SK-N-SH (cell line): ENCODE measurements at regions not wholly inside any gene's neighbourhood (a gene's known extent, or its start where the extent isn't known, plus 50 kb on each side); places are given as distances from the start of the nearest gene placed in this dataset.

Source experiments
- CTCF ChIA-PET: fragments of 300-600, 350-600 bp; formaldehyde crosslinking; extraction: SDS; loops from one replicate; lab custom pipeline; 2021; lab: Yijun Ruan, JAX
- POLR2A ChIA-PET: fragments of 350-600 bp; sonication (Branson Sonifier 250); formaldehyde crosslinking; extraction: SDS; loops from one replicate; lab custom pipeline; 2020; ENCODE audit warnings: antibody characterized with exemption, inconsistent platforms; lab: Yijun Ruan, JAX
- DNase-seq: peaks from one replicate; pipeline ENCODE4 v3.0.0; 2012
- H2AFZ ChIP-seq: fragments of 200-600 bp; sonication (generic); 2 replicates; pipeline ENCODE4 v1.8.1; 2016; ENCODE audit warnings: antibody characterized with exemption, mild to moderate bottlenecking, low read depth
- H3F3A ChIP-seq: fragments of 200-600 bp; sonication (generic); replicated peaks from 2 replicates; pipeline ENCODE3; 2016; ENCODE audit warnings: antibody characterized with exemption, mild to moderate bottlenecking; ENCODE audit not compliant: insufficient read depth
- H3K27ac ChIP-seq, 2 experiments: fragments of 200-500 bp in 1 of 2; fragments of 200-600 bp in 1 of 2; sonication (Bioruptor generic) in 1 of 2; sonication (generic), shearing (Covaris generic) in 1 of 2; 2 replicates each; pipeline versions ENCODE4 v1.5.1 to v1.6.1; 2014 to 2016; ENCODE audit warnings: low read depth in 2 of 2, inconsistent platforms in 1 of 2, low read length in 1 of 2, mild to moderate bottlenecking in 1 of 2, mixed read lengths in 1 of 2
- H3K27me3 ChIP-seq: fragments of 200-600 bp; sonication (generic), shearing (Covaris generic); 2 replicates; pipeline ENCODE4 v1.6.1; 2016; ENCODE audit warnings: mixed run types; ENCODE audit not compliant: insufficient read depth
- H3K36me3 ChIP-seq, 2 experiments: fragments of 200-500 bp in 1 of 2; fragments of 200-600 bp in 1 of 2; sonication (Bioruptor generic) in 1 of 2; sonication (generic) in 1 of 2; replicated peaks in 1 of 2; 2 replicates each; pipeline versions ENCODE3 to v1.5.1; 2014 to 2016; ENCODE audit warnings: low read length in 1 of 2, mild to moderate bottlenecking in 1 of 2; ENCODE audit not compliant: insufficient read depth in 2 of 2, control insufficient read depth in 1 of 2
- H3K4me1 ChIP-seq, 2 experiments: fragments of 200-500 bp in 1 of 2; fragments of 200-600 bp in 1 of 2; sonication (Bioruptor generic) in 1 of 2; sonication (generic), shearing (Covaris generic) in 1 of 2; 2 replicates each; pipeline versions ENCODE4 v1.5.1 to v1.6.1; 2014 to 2016; ENCODE audit warnings: low read depth in 1 of 2, low read length in 1 of 2, mixed run types in 1 of 2; ENCODE audit not compliant: insufficient read depth in 2 of 2, control insufficient read depth in 1 of 2
- H3K4me2 ChIP-seq: fragments of 200-600 bp; sonication (generic), shearing (Covaris generic); 2 replicates; pipeline ENCODE4 v1.6.1; 2017; ENCODE audit warnings: mixed run types
- H3K4me3 ChIP-seq, 2 experiments: fragments of 200-500 bp in 1 of 2; fragments of 200-600 bp in 1 of 2; sonication (Bioruptor generic) in 1 of 2; sonication (generic), shearing (Covaris generic) in 1 of 2; 2 replicates each; pipeline versions ENCODE4 v1.5.1 to v1.8.1; 2014 to 2016; ENCODE audit warnings: low read depth in 2 of 2, inconsistent platforms in 1 of 2, low read length in 1 of 2, mild to moderate bottlenecking in 1 of 2, mixed read lengths in 1 of 2, moderate library complexity in 1 of 2
- H3K79me2 ChIP-seq: fragments of 200-600 bp; sonication (generic); 2 replicates; pipeline ENCODE4 v1.8.1; 2017; ENCODE audit warnings: mild to moderate bottlenecking; ENCODE audit not compliant: insufficient read depth
- H3K9ac ChIP-seq: fragments of 200-600 bp; sonication (generic); 2 replicates; pipeline ENCODE4 v1.6.1; 2017; ENCODE audit warnings: mixed run types
- H3K9me2 ChIP-seq: fragments of 200-600 bp; sonication (generic); 2 replicates; pipeline ENCODE4 v1.6.1; 2017; ENCODE audit warnings: mixed run types
- H3K9me3 ChIP-seq: fragments of 200-600 bp; sonication (generic); 2 replicates; pipeline ENCODE4 v1.6.1; 2017; ENCODE audit warnings: mixed run types, mild to moderate bottlenecking, moderate library complexity
- H4K20me1 ChIP-seq: fragments of 200-600 bp; sonication (generic); 2 replicates; pipeline ENCODE4 v1.6.1; 2017; ENCODE audit warnings: mild to moderate bottlenecking, mixed run types; ENCODE audit not compliant: insufficient read depth
- CTCF ChIP-seq: fragments of 200-600 bp; sonication (generic); IDR thresholded peaks from 2 replicates; pipeline ENCODE4 v1.6.1; 2017; ENCODE audit warnings: antibody characterized with exemption, mild to moderate bottlenecking, moderate library complexity
- ELF1 ChIP-seq: IDR thresholded peaks from 2 replicates; pipeline ENCODE4 v1.4.0; 2012
- FOXJ3 ChIP-seq: sonication (generic); formaldehyde crosslinking; IDR thresholded peaks from 2 replicates; pipeline ENCODE4 v1.5.1; 2020; ENCODE audit warnings: mild to moderate bottlenecking, missing genetic modification reagents
- FOXM1 ChIP-seq: IDR thresholded peaks from 2 replicates; pipeline ENCODE4 v1.4.0; 2012; ENCODE audit warnings: low read depth, mild to moderate bottlenecking
- MAX ChIP-seq: IDR thresholded peaks from 2 replicates; pipeline ENCODE4 v1.4.0; 2012; ENCODE audit warnings: low read depth
- MXI1 ChIP-seq: IDR thresholded peaks from 2 replicates; pipeline ENCODE4 v1.6.1; 2012; ENCODE audit warnings: mild to moderate bottlenecking, low read depth, low read length, improper control_type of control experiment
- NRF1 ChIP-seq: IDR thresholded peaks from 2 replicates; pipeline ENCODE4 v1.6.1; 2012; ENCODE audit warnings: low read depth, mild to moderate bottlenecking, low read length
- PBX3 ChIP-seq: IDR thresholded peaks from 2 replicates; pipeline ENCODE4; 2012
- RCOR1 ChIP-seq: fragments of 150-350 bp; IDR thresholded peaks from 2 replicates; pipeline ENCODE4 v1.6.1; 2017; ENCODE audit warnings: antibody characterized with exemption, low read length
- REST ChIP-seq: IDR thresholded peaks from 2 replicates; pipeline ENCODE4 v1.6.1; 2012; ENCODE audit warnings: mild to moderate bottlenecking, low read depth, low read length, moderate library complexity
- RXRA ChIP-seq: IDR thresholded peaks from 2 replicates; pipeline ENCODE4 v1.4.0; 2012; ENCODE audit warnings: low read depth, mild to moderate bottlenecking, borderline replicate concordance
- SIN3A ChIP-seq: IDR thresholded peaks from 2 replicates; pipeline ENCODE4 v1.6.1; 2012; ENCODE audit warnings: low read depth, mild to moderate bottlenecking, low read length, moderate library complexity, borderline replicate concordance
- SMC3 ChIP-seq: IDR thresholded peaks from 2 replicates; pipeline ENCODE4 v1.6.1; 2012; ENCODE audit warnings: low read depth, low read length, improper control_type of control experiment
- TAF1 ChIP-seq: IDR thresholded peaks from 2 replicates; pipeline ENCODE4 v1.6.1; 2012; ENCODE audit warnings: low read depth, mild to moderate bottlenecking, low read length, moderate library complexity, borderline replicate concordance
- TCF12 ChIP-seq: IDR thresholded peaks from 2 replicates; pipeline ENCODE4 v1.4.0; 2012
- TEAD4 ChIP-seq: IDR thresholded peaks from 2 replicates; pipeline ENCODE4 v1.4.0; 2012; ENCODE audit warnings: mild to moderate bottlenecking, borderline replicate concordance; ENCODE audit not compliant: insufficient read depth
- USF2 ChIP-seq: fragments of 150-350 bp; IDR thresholded peaks from 2 replicates; pipeline ENCODE4 v1.6.1; 2017; ENCODE audit warnings: antibody characterized with exemption, low read length, low read depth, borderline replicate concordance
- YY1 ChIP-seq: IDR thresholded peaks from 2 replicates; pipeline ENCODE4 v1.4.0; 2012; ENCODE audit warnings: low read depth, mild to moderate bottlenecking
- ZBTB33 ChIP-seq: IDR thresholded peaks from 2 replicates; pipeline ENCODE4 v1.4.0; 2012; ENCODE audit warnings: low read depth, borderline replicate concordance
- WGBS: methylation state at CpG from one replicate; pipeline ENCODE4 v1.1.6; 2017; ENCODE audit warnings: low lambda C conversion rate; 5-methylcytosine and 5-hydroxymethylcytosine counted together

GRCh38 chr12:53870117-53870516, 68.5 kb upstream of the HOXC13 start:
- 9% methylated on average over 4 of the region's 4 CpGs for whole genome bisulfite sequencing
- DNase-seq, result no peak
- no peaks in the 10 kb centered on the region for H3K36me3 ChIP-seq
- H3K9ac ChIP-seq, result no peak overlapping the region
- H3K4me3 ChIP-seq, result no peak overlapping the region
- no peak overlapping the region for H2AFZ ChIP-seq
- no peaks in the 10 kb centered on the region for H3K4me1 ChIP-seq
- H3K79me2 ChIP-seq, result no peaks in the 10 kb centered on the region
- H3K27ac ChIP-seq, result no peak overlapping the region
- no peaks in the 10 kb centered on the region for H3F3A ChIP-seq
- no peaks in the 10 kb centered on the region for H3K9me2 ChIP-seq
- H3K9me3 ChIP-seq, result no peaks in the 10 kb centered on the region
- H3K27me3 ChIP-seq, result peaks cover 27% of the 10 kb centered on the region; the same call in 1 of the 2 replicates
- CTCF ChIA-PET, result no interaction called here
- no peaks in the 10 kb centered on the region for H4K20me1 ChIP-seq
- H3K4me2 ChIP-seq, result no peak overlapping the region
- POLR2A ChIA-PET, result no interaction called here
- TF ChIP-seq FOXM1 (no peak), NRF1 (no peak), PBX3 (no peak), TAF1 (no peak), YY1 (no peak), CTCF (no peak; the same call in 1 of the 2 replicates), USF2 (no peak), SIN3A (no peak), MAX (no peak), ZBTB33 (no peak), TCF12 (no peak)

GRCh38 chr12:53871367-53871766, 67.3 kb upstream of the HOXC13 start:
- Histone ChIP-seq H3K27ac (no peak overlapping the region), H3K4me3 (no peak overlapping the region), H3K79me2 (no peaks in the 10 kb centered on the region), H3K9me2 (no peaks in the 10 kb centered on the region), H3K4me1 (no peaks in the 10 kb centered on the region), H3K27me3 (peaks cover 27% of the 10 kb centered on the region; the same call in 1 of the 2 replicates), H3K36me3 (no peaks in the 10 kb centered on the region), H3K4me2 (no peak overlapping the region), H3F3A (no peaks in the 10 kb centered on the region), H3K9me3 (no peaks in the 10 kb centered on the region), H4K20me1 (no peaks in the 10 kb centered on the region), H3K9ac (no peak overlapping the region), H2AFZ (no peak overlapping the region)
- DNase-seq, result no peak
- CTCF ChIA-PET, result no interaction called here
- POLR2A ChIA-PET, result no interaction called here
- no peak for TF ChIP-seq SMC3
- TF ChIP-seq RXRA, result no peak
- TF ChIP-seq MXI1, result no peak
- no peak for TF ChIP-seq MAX
- no peak for TF ChIP-seq RCOR1
- no peak for TF ChIP-seq FOXJ3
- no peak for TF ChIP-seq YY1
- TF ChIP-seq ELF1, result no peak
- no peak for TF ChIP-seq REST
- TF ChIP-seq TEAD4, result no peak
